ENCODE measurements at regions not wholly inside any gene's neighbourhood (a gene's known extent, or its start where the extent isn't known, plus 50 kb on each side); places are given as distances from the start of the nearest gene placed in this dataset.

DNA sequence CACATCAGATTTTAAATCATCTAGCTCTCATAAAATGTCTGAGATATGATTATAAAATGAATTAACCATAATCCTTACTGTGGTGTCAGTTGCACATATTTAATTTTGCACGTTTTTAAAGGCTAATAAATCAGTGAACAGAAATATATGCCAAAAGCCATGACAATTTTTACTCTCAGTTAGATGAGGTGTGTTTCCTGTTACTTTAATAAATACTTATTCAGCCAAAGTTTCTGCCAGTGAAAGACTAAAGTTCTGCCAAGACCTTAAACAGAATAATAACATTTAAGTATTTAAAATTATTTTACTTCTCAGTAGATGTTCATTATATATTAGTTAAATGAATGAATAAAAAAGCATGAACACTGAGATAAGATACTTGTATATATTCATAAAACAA lies 1150.1 kb downstream of the NAALADL2 start:
- Histone ChIP-seq H3K27me3 (ENCODE audit: control insufficient read depth in 2 of 2, insufficient read depth in 2 of 2, low read length in 2 of 2) (no peaks in the 10 kb centered on the region), H3K79me2 (ENCODE audit: control insufficient read depth, insufficient read depth, low read length) (no peaks in the 10 kb centered on the region), H3K9me3 (replicated peaks; ENCODE audit: control insufficient read depth, insufficient read depth, low read depth, low read length) (no peaks in the 10 kb centered on the region), H3K4me1 (replicated peaks in 1 of 2; ENCODE audit: control insufficient read depth in 2 of 2, insufficient read depth in 2 of 2, low read length in 2 of 2) (no peaks in the 10 kb centered on the region), H2AFZ (ENCODE audit: low read depth, low read length) (no peak overlapping the region), H3K9ac (ENCODE audit: insufficient read depth in 1 of 2, low read depth in 2 of 2, low read length in 2 of 2) (no peak overlapping the region), H3K4me3 (no peak overlapping the region), H3K27ac (ENCODE audit: extremely low read depth, low read depth, low read length) (no peak overlapping the region), H3K9me1 (ENCODE audit: control insufficient read depth, insufficient read depth, low read length) (no peaks in the 10 kb centered on the region), H3K36me3 (ENCODE audit: control insufficient read depth, insufficient read depth, low read length) (no peaks in the 10 kb centered on the region), H4K20me1 (replicated peaks; ENCODE audit: control insufficient read depth, insufficient read depth, low read length) (no peaks in the 10 kb centered on the region), H3K4me2 (ENCODE audit: insufficient read depth, low read length) (no peak overlapping the region)
- intact Hi-C loops (cut with micrococcal nuclease) = no loop called here
- POLR2A ChIA-PET = no interaction called here
- DNase-seq (ENCODE audit: extremely low read depth in 1 of 4, low spot score in 3 of 4) (no peak), FAIRE-seq (no peak), ATAC-seq (no peak)
- 0% methylated on average over 1 of the region's 1 CpG for WGBS (ENCODE audit: insufficient coverage, low coverage, missing lambda C conversion rate)
- in situ Hi-C loops (cut with MboI) = no loop called here
- no TSS peak for BruUV-seq (replicated peaks)
- CTCF ChIA-PET (ENCODE audit: low intra/inter-chr PET ratio) = no interaction called here
- no peak for TF ChIP-seq NCOA4 (IDR thresholded peaks at IDR 0.05; ENCODE audit: partially characterized antibody)
- TF ChIP-seq XRCC5 (IDR thresholded peaks at IDR 0.05; ENCODE audit: low read depth, low read length) = no peak
- TF ChIP-seq, protein P1, sequence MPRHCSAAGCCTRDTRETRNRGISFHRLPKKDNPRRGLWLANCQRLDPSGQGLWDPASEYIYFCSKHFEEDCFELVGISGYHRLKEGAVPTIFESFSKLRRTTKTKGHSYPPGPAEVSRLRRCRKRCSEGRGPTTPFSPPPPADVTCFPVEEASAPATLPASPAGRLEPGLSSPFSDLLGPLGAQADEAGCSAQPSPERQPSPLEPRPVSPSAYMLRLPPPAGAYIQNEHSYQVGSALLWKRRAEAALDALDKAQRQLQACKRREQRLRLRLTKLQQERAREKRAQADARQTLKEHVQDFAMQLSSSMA (CRISPR knock-in tag; IDR thresholded peaks at IDR 0.05) = no peak
- TF ChIP-seq FOSL1 (tag; conservative IDR thresholded peaks at IDR 0.05) = no peak
- TF ChIP-seq DNMT1 (IDR thresholded peaks at IDR 0.05) = no peak
- TF ChIP-seq, protein P2, sequence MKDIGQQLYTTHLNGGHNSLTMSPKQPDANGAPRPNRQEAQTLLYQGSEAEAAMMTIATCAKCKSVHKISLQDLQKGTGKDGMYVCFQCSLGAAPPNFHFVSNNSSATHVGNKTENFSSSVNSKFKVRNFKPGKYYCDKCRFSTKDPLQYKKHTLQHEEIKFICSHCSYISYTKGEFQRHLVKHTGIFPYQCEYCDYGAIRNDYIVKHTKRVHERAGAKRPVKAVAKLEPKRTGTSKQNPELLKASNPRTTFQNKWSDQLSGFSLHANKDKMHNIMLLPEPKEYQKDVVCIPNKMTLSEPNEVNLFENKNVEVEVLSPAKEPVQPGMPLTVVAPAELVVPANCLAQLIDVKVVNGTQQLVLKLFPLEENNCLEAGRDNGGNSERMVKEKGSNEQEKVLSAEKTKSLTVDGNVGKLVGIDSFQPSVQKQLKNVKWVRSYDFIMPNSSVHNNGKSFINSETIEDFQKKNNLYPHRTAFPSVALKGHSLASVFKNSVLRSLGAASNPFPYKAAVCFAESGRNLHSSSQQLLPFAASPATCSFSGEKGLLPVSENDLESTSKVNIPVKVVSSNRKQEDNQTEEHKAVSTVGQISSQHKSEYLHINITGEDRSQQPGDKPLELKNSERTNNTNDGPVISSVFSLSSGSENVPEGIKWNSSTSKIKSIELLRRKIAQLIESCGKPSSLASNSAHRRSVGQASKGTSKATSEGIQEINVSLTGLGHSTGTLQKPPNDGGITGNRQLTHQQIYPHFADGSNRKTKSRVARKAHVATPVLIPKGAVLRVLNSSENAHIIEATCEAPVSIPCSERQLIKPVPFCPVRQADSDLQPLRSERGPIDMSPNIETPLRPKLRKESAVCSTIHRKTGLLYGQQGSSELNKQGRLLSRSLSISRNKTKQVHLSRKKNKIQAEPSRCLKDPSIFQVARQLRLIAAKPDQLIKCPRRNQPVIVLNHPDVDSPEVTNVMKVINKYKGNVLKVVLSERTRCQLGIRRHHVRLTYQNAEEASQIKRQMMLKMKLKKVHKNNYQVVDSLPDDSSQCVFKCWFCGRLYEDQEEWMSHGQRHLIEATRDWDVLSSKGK (CRISPR knock-in tag; IDR thresholded peaks at IDR 0.05) = no peak
- TF ChIP-seq FOXA1 (IDR thresholded peaks at IDR 0.05; ENCODE audit: borderline replicate concordance) = no peak
- no peak for TF ChIP-seq JUN (IDR thresholded peaks at IDR 0.05; ENCODE audit: borderline replicate concordance, low read depth, low read length)
- no peak for TF ChIP-seq JUN (CRISPR knock-in tag; IDR thresholded peaks at IDR 0.05; ENCODE audit: borderline replicate concordance)
- TF ChIP-seq KAT8 (IDR thresholded peaks at IDR 0.05; ENCODE audit: low read depth) = no peak

All from K562 (cell line).